CD14-positive monocyte (primary cell): ENCODE measurements at regions not wholly inside any gene's neighbourhood (a gene's known extent, or its start where the extent isn't known, plus 50 kb on each side); places are given as distances from the start of the nearest gene placed in this dataset.
"Not testable (repeated sequence)": the region's sequence is repeated elsewhere in the genome, so short reads cannot be mapped to it uniquely, and the experiment has no call there.

Experiments
- DNase-seq, 3 donors: peaks; one replicate each; pipeline ENCODE4 v3.0.0-alpha.2; 2011 to 2022
- H2AFZ ChIP-seq: 2 replicates; pipeline ENCODE4 v1.6.0; 2012; ENCODE audit warnings: mild to moderate bottlenecking, low read depth, low read length, inconsistent platforms; ENCODE audit not compliant: insufficient read depth, poor library complexity, severe bottlenecking
- H3K27ac ChIP-seq, 2 donors: 1 replicate in 1 of 2; 2 replicates in 1 of 2; pipeline ENCODE4 v1.5.1; 2012 to 2013; ENCODE audit warnings: low read length in 2 of 2, control low read depth in 1 of 2, inconsistent platforms in 1 of 2, low read depth in 1 of 2, mild to moderate bottlenecking in 1 of 2
- H3K27me3 ChIP-seq, 2 donors: one replicate each; pipeline versions ENCODE4 v1.6.0 to v1.6.1; 2011 to 2013; ENCODE audit warnings: low read length in 2 of 2; ENCODE audit not compliant: control insufficient read depth in 2 of 2, insufficient read depth in 2 of 2
- H3K36me3 ChIP-seq, 2 donors: replicated peaks in 1 of 2; 1 replicate in 1 of 2; 2 replicates in 1 of 2; pipeline versions ENCODE4 v1.5.1 to v1.6.1; 2012 to 2013; ENCODE audit warnings: low read length in 2 of 2, control low read depth in 1 of 2, inconsistent platforms in 1 of 2, mild to moderate bottlenecking in 1 of 2; ENCODE audit not compliant: insufficient read depth in 2 of 2, control insufficient read depth in 1 of 2
- H3K4me1 ChIP-seq, 2 donors: 1 replicate in 1 of 2; 2 replicates in 1 of 2; pipeline versions ENCODE4 v1.5.1 to v1.6.1; 2012 to 2013; ENCODE audit warnings: low read length in 2 of 2, control low read depth in 1 of 2, inconsistent platforms in 1 of 2, mild to moderate bottlenecking in 1 of 2, moderate library complexity in 1 of 2; ENCODE audit not compliant: insufficient read depth in 2 of 2, control insufficient read depth in 1 of 2
- H3K4me2 ChIP-seq: replicated peaks from 2 replicates; pipeline ENCODE3; 2012; ENCODE audit warnings: low read length, moderate library complexity, mild to moderate bottlenecking; ENCODE audit not compliant: poor library complexity, severe bottlenecking; ENCODE audit errors: extremely low read depth
- H3K4me3 ChIP-seq, 3 experiments: fragments of 200-600 bp in 1 of 3; sonication (generic) in 1 of 3; replicated peaks in 1 of 3; 1 replicate in 2 of 3; 2 replicates in 1 of 3; pipeline ENCODE4 v1.5.1; 2011 to 2013; ENCODE audit warnings: low read length in 3 of 3, mild to moderate bottlenecking in 3 of 3, control low read depth in 2 of 3, low read depth in 2 of 3, inconsistent platforms in 1 of 3, moderate library complexity in 1 of 3
- H3K79me2 ChIP-seq: 2 replicates; pipeline ENCODE4 v1.6.0; 2012; ENCODE audit warnings: mild to moderate bottlenecking, control low read depth, inconsistent platforms, low read length, moderate library complexity; ENCODE audit not compliant: insufficient read depth
- H3K9ac ChIP-seq: 2 replicates; pipeline ENCODE4 v1.6.0; 2017; ENCODE audit warnings: low read length, mild to moderate bottlenecking; ENCODE audit not compliant: insufficient read depth, poor library complexity, severe bottlenecking
- H3K9me3 ChIP-seq, 2 donors: replicated peaks in 1 of 2; 1 replicate in 1 of 2; 2 replicates in 1 of 2; pipeline versions ENCODE4 v1.5.1 to v1.6.1; 2012 to 2013; ENCODE audit warnings: low read length in 2 of 2, control low read depth in 1 of 2; ENCODE audit not compliant: control insufficient read depth in 1 of 2, insufficient read depth in 1 of 2
- H4K20me1 ChIP-seq: 2 replicates; pipeline ENCODE4 v1.6.0; 2012; ENCODE audit warnings: mild to moderate bottlenecking, low read length, control low read depth, moderate library complexity; ENCODE audit not compliant: insufficient read depth
- H3K27ac Mint-ChIP-seq, 7 donors: one replicate each; pipeline ENCODE4 v1.8.0; 2020; ENCODE audit warnings: mild to moderate bottlenecking in 7 of 7, mixed read lengths in 7 of 7, moderate library complexity in 6 of 7, inconsistent platforms in 2 of 7
- H3K27me3 Mint-ChIP-seq, 3 donors: one replicate each; pipeline ENCODE4 v1.8.0; 2021 to 2022; ENCODE audit warnings: low read depth in 3 of 3, mild to moderate bottlenecking in 3 of 3, mixed read lengths in 3 of 3, moderate library complexity in 3 of 3, inconsistent platforms in 1 of 3
- H3K36me3 Mint-ChIP-seq, 2 donors: one replicate each; pipeline ENCODE4 v1.8.0; 2020; ENCODE audit warnings: mixed read lengths in 2 of 2, inconsistent platforms in 1 of 2, mild to moderate bottlenecking in 1 of 2
- H3K4me1 Mint-ChIP-seq: one replicate; pipeline ENCODE4 v1.8.0; 2020; ENCODE audit warnings: mild to moderate bottlenecking, mixed read lengths
- H3K4me3 Mint-ChIP-seq, 2 donors: one replicate each; pipeline ENCODE4 v1.8.0; 2020; ENCODE audit warnings: mild to moderate bottlenecking in 2 of 2, mixed read lengths in 2 of 2, moderate library complexity in 1 of 2
- H3K9me3 Mint-ChIP-seq, 7 donors: one replicate each; pipeline ENCODE4 v1.8.0; 2020 to 2022; ENCODE audit warnings: mixed read lengths in 7 of 7, mild to moderate bottlenecking in 6 of 7, moderate library complexity in 6 of 7, inconsistent platforms in 2 of 7
- CTCF ChIP-seq: fragments of 200-600 bp; IDR thresholded peaks from one replicate; pipeline ENCODE4 v1.8.0; 2022; ENCODE audit warnings: antibody characterized with exemption, mild to moderate bottlenecking
- WGBS: methylation state at CpG from one replicate; pipeline ENCODE4 v1.1.5; 2013; ENCODE audit warnings: missing lambda C conversion rate; ENCODE audit not compliant: insufficient coverage; 5-methylcytosine and 5-hydroxymethylcytosine counted together
- intact Hi-C, 2 donors: fragments of 100-400 bp; cut with micrococcal nuclease; formaldehyde crosslinking; loops; one replicate each; pipeline versions ENCODE4 v1.15.0 to v1.15.1; 2023

GRCh38 chr10:71099731-71100361 lies 112.5 kb upstream of the UNC5B start:
- Mint-ChIP-seq H3K9me3 (peaks cover 0 to 20% (median 8%) of the 10 kb centered on the region in 7 donors), H3K27ac (no peak overlapping the region), H3K4me3 (no peak overlapping the region), H3K4me1 (no peaks in the 10 kb centered on the region), H3K36me3 (no peaks in the 10 kb centered on the region), H3K27me3 (peaks cover 0 to 18% (median 8%) of the 10 kb centered on the region in 3 donors)
- H3K4me3 ChIP-seq = no peak overlapping the region
- TF ChIP-seq CTCF = no peak
- H4K20me1 ChIP-seq = no peaks in the 10 kb centered on the region
- no peak overlapping the region for H3K4me2 ChIP-seq
- no peak overlapping the region for H2AFZ ChIP-seq
- H3K9ac ChIP-seq = no peak overlapping the region
- 100% methylated on average over 1 of the region's 1 CpG for WGBS
- no peaks in the 10 kb centered on the region for H3K27me3 ChIP-seq
- no peaks in the 10 kb centered on the region for H3K4me1 ChIP-seq
- no peak for DNase-seq
- intact Hi-C loops = no loop called here
- H3K27ac ChIP-seq = no peak overlapping the region
- no peaks in the 10 kb centered on the region for H3K36me3 ChIP-seq
- H3K9me3 ChIP-seq = peaks cover 4 to 12% of the 10 kb centered on the region in 2 donors
- no peaks in the 10 kb centered on the region for H3K79me2 ChIP-seq

- peaks cover 19 to 46% (median 35%) of the 10 kb centered on the region in 7 donors for H3K9me3 Mint-ChIP-seq
- Histone ChIP-seq H2AFZ (no peak overlapping the region), H3K36me3 (no peaks in the 10 kb centered on the region), H4K20me1 (no peaks in the 10 kb centered on the region), H3K4me1 (no peaks in the 10 kb centered on the region), H3K27me3 (no peaks in the 10 kb centered on the region), H3K79me2 (no peaks in the 10 kb centered on the region), H3K27ac (no peak overlapping the region), H3K4me2 (no peak overlapping the region), H3K9ac (no peak overlapping the region), H3K9me3 (peaks cover 37 to 47% of the 10 kb centered on the region in 2 donors), H3K4me3 (no peak overlapping the region)
- no peak overlapping the region for H3K4me3 Mint-ChIP-seq
- no peak overlapping the region for H3K27ac Mint-ChIP-seq
- no peak for DNase-seq
- WGBS = no CpG with 5 or more reads among the region's 3 CpGs
- peaks cover 13% of the 10 kb centered on the region for H3K4me1 Mint-ChIP-seq
- H3K36me3 Mint-ChIP-seq = peaks cover 8 to 11% of the 10 kb centered on the region in 2 donors
- no peak for TF ChIP-seq CTCF
- H3K27me3 Mint-ChIP-seq = peaks cover 0 to 10% (median 8%) of the 10 kb centered on the region in 3 donors
- intact Hi-C loops = no loop called here
Measured at GRCh38 chr10:71103961-71104360, 108.4 kb upstream of the UNC5B start.

- peaks cover 27 to 53% (median 42%) of the 10 kb centered on the region in 7 donors for H3K9me3 Mint-ChIP-seq
- peaks cover 42 to 47% of the 10 kb centered on the region in 2 donors for H3K9me3 ChIP-seq
- H3K36me3 ChIP-seq, H3K9ac ChIP-seq, H2AFZ ChIP-seq, H3K79me2 ChIP-seq, H3K4me2 ChIP-seq, H3K27me3 ChIP-seq, intact Hi-C loops, H3K4me3 ChIP-seq, H3K4me3 Mint-ChIP-seq, H4K20me1 ChIP-seq, H3K27me3 Mint-ChIP-seq, H3K4me1 ChIP-seq: not testable (repeated sequence)
- WGBS = 90% methylated on average over 1 of the region's 4 CpGs
- H3K27ac Mint-ChIP-seq = peak overlapping the region; percentile 56 to 90 (median 78)
- H3K4me1 Mint-ChIP-seq = peaks cover 13% of the 10 kb centered on the region
- peak overlapping the region in 1 of 2 donors; percentile 59 for H3K27ac ChIP-seq
- peak; percentile 64 to 83 (median 71) for DNase-seq
- peaks cover 8 to 14% of the 10 kb centered on the region in 2 donors for H3K36me3 Mint-ChIP-seq
Measured at GRCh38 chr10:71106151-71106550, 106.2 kb upstream of the UNC5B start.
